Stimulated activated CD4-positive, alpha-beta T cell treated with anti-CD3 and anti-CD28 coated beads, Interleukin-1b, Interleukin-23, amount 100 ng/mL, for 4 hours (primary cell): ENCODE measurements at regions not wholly inside any gene's neighbourhood (a gene's known extent, or its start where the extent isn't known, plus 50 kb on each side); places are given as distances from the start of the nearest gene placed in this dataset.
A peak's percentile ranks its signal among the peaks of the same experiment; 100 is the strongest.
"Not testable (repeated sequence)": the region's sequence is repeated elsewhere in the genome, so short reads cannot be mapped to it uniquely, and the experiment has no call there.

Source experiments
- DNase-seq, 2 donors: peaks; one replicate each; pipeline ENCODE4 v3.0.0-alpha.2; 2020; ENCODE audit warnings: low read depth in 2 of 2

- DNase-seq: no peak
Measured at GRCh38 chr14:89697281-89698060, 257.1 kb downstream of the EFCAB11 start.

DNA sequence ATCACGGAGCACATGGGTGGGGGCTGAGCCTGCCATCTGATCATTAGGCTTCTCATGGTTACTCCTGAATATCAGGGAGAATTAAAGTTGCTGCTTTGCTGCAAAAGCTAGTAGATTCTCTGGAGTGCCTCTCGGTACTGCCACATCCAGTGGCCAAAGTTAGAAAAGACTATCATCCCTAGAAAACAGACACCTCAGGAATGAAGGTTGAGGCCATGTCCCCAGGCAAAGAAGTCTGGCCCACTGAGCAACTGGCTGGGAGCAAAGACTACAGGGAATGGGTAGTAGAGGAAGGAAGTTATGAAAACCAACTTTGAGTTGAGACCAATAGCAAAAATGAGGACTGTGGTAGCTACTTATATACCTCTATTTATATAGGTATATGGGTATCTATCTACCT is 258.7 kb downstream of the EFCAB11 start:
- no peak for DNase-seq

DNA sequence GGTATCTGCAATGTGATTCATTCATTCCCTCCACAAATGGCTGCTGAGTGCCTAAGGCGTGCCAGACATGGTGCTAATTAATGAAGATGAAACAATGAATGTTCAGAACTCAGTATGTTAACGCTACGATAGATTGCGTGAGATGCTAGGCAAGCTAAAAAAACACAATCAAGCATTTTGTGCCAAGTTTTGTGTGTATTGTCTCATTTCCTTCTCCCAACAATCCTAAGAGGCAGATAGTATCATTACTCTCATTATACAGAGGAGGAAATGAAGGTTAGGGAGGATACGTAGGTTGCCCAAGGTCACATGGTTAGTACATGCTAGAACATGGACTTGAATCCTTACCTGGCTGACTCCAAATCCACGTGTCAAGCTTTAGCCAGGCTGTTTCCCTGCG is 264.4 kb downstream of the EFCAB11 start:
- no peak for DNase-seq

- not testable (repeated sequence) for DNase-seq
Measured at GRCh38 chr14:89689711-89690110, 264.8 kb downstream of the EFCAB11 start.

GRCh38 chr14:89688507-89689211 is 265.9 kb downstream of the EFCAB11 start:
- DNase-seq: no peak

- DNase-seq: not testable (repeated sequence)
Measured at GRCh38 chr14:89687129-89687528, 267.4 kb downstream of the EFCAB11 start.

GRCh38 chr14:89684139-89684538 is 267.1 kb upstream of the FOXN3 start:
- no peak for DNase-seq

- peak; percentile 30 to 35 for DNase-seq
Measured at GRCh38 chr14:89681086-89682018, 264.3 kb upstream of the FOXN3 start.

- no peak for DNase-seq
Measured at GRCh38 chr14:89680156-89680555, 263.1 kb upstream of the FOXN3 start.

GRCh38 chr14:89678768-89679167 is 261.7 kb upstream of the FOXN3 start:
- no peak for DNase-seq

- no peak for DNase-seq
Measured at GRCh38 chr14:89675590-89675989, 258.6 kb upstream of the FOXN3 start.

- DNase-seq: no peak
Measured at GRCh38 chr14:89674936-89675335, 257.9 kb upstream of the FOXN3 start.

DNA sequence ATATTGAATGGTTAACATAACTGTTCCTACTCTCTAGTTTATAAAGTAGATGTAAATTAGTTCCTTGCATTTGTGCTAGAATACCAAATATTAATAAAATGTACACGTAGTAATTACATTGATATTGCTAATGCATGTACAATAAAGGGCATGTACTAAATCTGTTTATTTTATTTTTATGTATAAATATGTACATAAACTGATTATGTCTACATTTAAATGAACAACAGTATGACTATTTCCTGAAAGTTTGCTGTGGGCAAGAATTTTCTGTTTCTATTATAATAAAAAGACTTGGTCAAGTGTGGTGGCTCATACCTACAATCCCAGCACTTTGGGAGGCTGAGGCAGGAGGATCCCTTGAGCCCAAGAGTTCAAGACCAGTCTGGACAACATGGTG is 257.2 kb upstream of the FOXN3 start:
- no peak for DNase-seq

DNA sequence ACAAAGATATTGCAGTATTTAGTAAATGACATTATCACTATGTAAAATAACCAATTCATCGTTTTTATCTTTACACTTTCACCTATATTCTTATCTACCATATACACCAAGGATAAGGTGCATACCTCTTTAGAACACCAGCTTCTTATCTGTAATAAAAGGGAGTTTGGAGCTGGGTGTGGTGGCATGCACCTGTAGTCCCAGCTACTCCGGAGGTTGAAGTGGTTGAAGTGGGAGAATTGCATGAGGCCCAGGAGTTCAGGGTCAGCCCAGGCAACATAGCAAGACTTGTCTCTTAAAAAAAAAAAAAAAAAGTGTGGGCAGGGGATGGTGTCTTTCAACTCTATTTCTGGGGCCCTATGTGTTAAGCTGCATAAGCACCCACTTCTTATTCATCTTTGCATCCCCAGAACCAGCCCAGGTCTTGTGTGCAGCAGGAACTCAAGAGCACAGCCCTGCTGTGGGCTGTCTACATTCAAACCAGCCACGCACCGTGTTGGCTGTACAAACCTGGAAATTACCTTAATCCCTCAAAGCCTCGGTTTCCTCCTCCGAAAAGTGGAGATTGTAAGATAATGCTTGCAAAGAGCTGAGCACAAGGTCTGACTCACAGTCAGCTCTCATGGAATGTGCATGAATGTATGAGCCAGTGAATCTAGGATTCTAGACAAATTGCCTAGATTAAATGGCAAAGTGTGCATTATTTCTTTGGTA is 256.6 kb upstream of the FOXN3 start:
- no peak for DNase-seq

DNA sequence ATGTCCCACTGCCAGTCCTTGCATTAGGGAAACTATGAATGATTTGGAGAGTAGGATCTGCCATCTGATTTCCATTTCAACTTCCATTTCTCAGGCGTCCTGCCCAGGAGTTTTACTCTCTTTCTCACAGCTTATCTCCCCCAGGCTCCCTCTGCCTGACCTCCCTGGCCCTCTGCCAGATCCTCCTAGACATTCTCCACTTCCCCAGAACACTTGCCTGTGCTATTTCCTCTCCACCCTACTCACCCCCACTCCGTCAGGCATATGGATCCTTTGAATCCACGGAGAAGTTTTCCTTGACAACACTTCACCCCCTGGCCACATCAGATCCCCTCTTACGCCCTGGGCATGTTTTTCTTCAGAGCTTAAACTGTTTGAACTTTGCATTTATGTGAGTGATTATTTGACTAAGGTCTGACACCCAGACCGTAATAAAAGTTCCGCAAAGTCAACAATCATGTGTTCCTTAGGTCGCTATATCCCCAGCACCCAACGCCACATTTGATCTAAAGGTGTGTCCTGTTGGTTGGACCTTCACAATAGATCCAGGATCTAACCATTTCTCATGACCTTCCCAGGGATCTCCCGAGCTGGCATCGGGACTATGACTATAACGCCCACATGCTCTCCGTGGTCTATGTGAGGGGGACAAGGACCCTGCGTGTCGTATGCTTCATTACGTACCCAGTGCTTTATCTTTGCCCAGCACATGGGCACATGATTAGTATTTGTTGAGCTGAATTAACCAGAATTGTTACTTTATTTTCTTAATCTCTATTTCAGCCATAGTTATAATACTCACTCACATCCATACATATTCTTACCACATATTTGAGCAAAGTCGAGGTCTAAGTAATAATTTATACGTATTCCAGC is 255.8 kb upstream of the FOXN3 start:
- DNase-seq: no peak

DNA sequence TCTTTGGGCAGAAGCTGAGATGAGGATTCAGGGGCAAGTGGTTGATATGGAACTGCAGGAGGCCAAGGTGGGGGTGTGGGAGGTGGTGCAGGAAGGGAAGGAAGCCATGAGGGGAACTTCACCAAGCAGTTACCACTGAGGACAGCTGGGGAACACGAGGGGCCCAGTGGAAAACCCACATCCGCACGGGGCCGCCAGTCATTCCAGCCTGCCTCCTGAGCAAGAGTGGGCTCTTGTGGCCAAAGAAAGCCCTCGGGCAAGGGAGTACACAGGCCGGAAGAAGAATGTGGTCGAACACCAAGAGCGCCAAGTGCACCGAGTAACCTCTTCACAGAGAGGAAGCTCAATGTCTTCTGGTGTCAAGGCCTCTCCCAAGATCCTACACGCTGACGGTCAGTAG is 252.2 kb upstream of the FOXN3 start:
- DNase-seq: no peak

DNA sequence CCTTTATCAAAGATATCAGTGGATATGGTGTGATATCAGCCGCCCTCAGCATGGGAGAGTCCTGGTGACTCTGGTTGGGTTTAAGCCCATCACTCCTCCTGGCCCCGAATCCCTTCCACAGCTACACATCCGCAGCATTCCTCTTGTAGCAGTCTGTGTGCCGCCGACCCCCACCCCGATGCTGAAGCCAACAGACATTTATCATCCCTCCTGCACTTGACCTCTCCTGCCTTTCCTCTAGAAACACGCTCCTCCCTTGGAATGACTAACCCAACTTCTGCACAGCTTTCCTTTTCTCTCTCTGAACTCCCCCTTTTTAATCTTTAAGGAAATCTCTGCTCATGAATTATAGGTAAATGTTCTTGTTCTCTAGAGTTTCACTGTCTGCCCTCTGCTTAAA is 250.9 kb upstream of the FOXN3 start:
- no peak for DNase-seq

DNA sequence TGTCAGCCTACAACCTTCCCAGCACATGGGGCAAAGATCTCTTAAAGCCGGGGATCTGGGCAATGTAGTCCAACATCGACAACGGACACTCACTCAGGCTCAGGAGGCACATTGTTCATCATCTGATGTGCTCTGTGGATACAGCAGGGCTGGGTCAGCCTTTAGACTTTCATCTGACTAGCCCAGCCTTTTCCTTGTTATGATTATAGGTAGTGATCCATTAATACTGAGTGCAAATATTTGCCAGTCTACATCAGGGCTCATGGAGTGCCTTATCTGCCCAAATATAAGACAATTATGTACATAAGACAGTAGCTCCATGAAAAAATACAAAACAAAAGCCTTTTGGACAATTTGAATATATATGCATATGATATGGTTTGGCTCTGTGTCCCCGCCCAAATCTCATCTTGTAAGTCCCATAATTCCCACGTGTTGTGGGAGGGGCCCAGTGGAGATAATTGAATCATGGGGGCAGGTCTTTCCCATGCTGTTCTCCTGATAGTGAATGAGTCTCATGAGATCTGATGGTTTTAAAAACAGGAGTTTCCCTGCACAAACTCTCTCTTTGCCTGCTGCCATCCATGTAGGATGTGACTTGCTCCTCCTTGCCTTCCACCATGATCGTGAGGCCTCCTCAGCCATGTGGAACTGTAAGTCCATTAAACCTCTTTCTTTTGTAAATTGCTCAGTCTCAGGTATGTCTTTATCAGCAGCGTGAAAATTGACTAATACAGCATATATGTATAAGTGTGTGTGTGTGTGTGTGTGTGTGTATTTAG is 248.5 kb upstream of the FOXN3 start:
- not testable (repeated sequence) for DNase-seq

DNA sequence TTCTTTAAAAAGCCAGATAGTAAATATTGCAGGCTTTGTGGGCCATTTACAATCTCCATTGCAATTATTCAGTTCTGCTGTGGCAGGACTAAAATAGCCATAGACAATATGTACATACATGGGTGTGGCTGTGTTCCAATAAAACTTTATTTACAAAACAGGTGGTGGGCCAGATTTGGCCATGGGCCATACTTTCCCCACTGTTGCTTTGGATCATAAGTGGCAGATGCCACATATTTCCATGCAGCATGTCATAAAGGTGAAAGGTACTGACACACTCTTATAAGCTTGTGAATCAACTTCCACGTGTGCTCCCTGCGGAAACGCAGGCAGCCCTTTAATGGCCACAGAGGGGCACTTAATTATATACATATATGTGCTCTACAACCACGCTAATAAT is 244.4 kb upstream of the FOXN3 start:
- no peak for DNase-seq
